OCI-LY3 (cell line): ENCODE measurements at regions not wholly inside any gene's neighbourhood (a gene's known extent, or its start where the extent isn't known, plus 50 kb on each side); places are given as distances from the start of the nearest gene placed in this dataset.

Experiments
- EZH2phosphoT487 ChIP-seq: fragments of 200-600 bp; shearing (Covaris generic); IDR thresholded peaks from 2 replicates; pipeline ENCODE4 v1.6.1; 2018; ENCODE audit warnings: antibody characterized with exemption, mixed run types, low read depth
- TF ChIP-seq, protein P1 (sequence below): fragments of 200-600, 300-600 bp; sonication (generic); IDR thresholded peaks from 2 replicates; pipeline ENCODE4 v1.5.1; 2014; ENCODE audit warnings: antibody characterized with exemption, low read length, low read depth

- TF ChIP-seq, protein P1, sequence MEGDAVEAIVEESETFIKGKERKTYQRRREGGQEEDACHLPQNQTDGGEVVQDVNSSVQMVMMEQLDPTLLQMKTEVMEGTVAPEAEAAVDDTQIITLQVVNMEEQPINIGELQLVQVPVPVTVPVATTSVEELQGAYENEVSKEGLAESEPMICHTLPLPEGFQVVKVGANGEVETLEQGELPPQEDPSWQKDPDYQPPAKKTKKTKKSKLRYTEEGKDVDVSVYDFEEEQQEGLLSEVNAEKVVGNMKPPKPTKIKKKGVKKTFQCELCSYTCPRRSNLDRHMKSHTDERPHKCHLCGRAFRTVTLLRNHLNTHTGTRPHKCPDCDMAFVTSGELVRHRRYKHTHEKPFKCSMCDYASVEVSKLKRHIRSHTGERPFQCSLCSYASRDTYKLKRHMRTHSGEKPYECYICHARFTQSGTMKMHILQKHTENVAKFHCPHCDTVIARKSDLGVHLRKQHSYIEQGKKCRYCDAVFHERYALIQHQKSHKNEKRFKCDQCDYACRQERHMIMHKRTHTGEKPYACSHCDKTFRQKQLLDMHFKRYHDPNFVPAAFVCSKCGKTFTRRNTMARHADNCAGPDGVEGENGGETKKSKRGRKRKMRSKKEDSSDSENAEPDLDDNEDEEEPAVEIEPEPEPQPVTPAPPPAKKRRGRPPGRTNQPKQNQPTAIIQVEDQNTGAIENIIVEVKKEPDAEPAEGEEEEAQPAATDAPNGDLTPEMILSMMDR: no peak
- no peak for TF ChIP-seq EZH2phosphoT487
Observed at GRCh38 chr18:28269750-28270149, 92.8 kb upstream of the CDH2 start.
